ENCODE measurements at regions not wholly inside any gene's neighbourhood (a gene's known extent, or its start where the extent isn't known, plus 50 kb on each side); places are given as distances from the start of the nearest gene placed in this dataset.

- no peak for TF ChIP-seq CTCF (IDR thresholded peaks at IDR 0.05)
- no peak for TF ChIP-seq POLR2A (IDR thresholded peaks at IDR 0.05)
Measured at GRCh38 chr2:64773461-64774118, 119.9 kb upstream of the SERTAD2 start.
